Fibroblast of gingiva (primary cell): ENCODE measurements at regions not wholly inside any gene's neighbourhood (a gene's known extent, or its start where the extent isn't known, plus 50 kb on each side); places are given as distances from the start of the nearest gene placed in this dataset.
"Not testable (repeated sequence)": the region's sequence is repeated elsewhere in the genome, so short reads cannot be mapped to it uniquely, and the experiment has no call there.

Experiments
- DNase-seq: peaks from one replicate; pipeline ENCODE4 v3.0.0-alpha.2; 2011; ENCODE audit warnings: low read depth

DNA sequence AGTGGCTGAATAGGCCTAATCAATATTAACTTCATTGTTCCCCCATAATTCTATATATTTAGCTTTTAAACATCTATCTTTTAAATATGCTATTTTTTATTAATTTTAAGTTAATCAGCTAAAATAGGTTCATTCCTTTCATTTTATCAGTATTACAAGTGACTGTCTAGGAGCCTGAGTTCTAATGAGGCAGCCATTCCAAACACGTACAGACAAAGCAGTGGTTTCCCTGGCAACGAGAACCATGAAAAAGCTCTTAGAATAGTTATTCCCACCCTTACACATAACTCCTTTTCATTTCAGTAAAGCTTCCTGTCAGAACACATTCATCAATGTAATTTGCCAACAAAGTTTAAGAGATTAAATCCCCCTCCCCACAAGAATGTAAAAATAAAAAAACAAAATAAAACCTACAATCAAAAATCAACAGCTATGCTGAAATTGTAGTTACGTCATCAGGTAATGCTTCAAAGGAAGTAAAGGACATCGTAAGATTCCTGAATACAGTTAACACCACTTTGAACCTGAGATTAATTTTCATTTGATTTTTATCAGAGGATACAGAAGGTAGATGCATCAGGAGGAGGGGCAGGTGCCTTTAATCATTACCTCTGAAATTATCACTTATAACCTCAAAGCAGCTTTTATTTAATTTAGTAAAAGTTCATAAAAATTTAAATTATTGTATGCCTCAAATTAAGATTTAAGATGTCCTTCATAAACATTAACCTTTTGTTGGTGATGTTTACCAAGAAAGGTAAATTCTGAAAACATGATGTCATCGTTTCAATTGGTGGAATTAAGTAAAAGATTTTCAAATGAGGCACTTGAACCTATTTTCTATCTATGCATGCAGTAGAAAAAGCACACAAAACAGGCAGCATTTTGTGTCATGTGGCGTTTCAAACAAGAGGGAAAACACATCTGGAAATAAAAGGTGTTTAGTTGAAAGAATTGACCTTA is 967.2 kb upstream of the FOXG1 start:
- not testable (repeated sequence) for DNase-seq

- not testable (repeated sequence) for DNase-seq
Observed at GRCh38 chr14:27817746-27818430, 948.7 kb upstream of the FOXG1 start.

DNA sequence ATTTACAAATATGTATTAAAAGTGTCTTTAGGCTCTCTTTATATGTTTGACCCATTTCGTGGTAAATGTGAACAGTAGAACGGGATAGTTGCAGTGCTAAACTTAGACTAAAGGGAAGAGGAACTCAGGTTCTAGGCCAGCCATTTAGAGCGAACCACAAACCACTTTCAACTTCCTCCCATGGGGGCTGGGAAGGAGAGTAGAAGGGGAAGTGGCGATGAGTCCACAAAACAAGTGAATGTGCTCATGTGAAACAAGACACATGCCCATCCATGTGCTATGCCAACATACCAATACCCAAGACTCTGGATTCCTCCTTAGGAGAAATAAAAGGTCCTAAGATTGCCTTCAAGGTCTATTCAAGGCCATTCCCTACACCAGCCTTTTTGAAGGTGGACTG is 940.4 kb upstream of the FOXG1 start:
- DNase-seq = not testable (repeated sequence)

- DNase-seq = not testable (repeated sequence)
Observed at GRCh38 chr14:27831978-27832377, 934.6 kb upstream of the FOXG1 start.

DNA sequence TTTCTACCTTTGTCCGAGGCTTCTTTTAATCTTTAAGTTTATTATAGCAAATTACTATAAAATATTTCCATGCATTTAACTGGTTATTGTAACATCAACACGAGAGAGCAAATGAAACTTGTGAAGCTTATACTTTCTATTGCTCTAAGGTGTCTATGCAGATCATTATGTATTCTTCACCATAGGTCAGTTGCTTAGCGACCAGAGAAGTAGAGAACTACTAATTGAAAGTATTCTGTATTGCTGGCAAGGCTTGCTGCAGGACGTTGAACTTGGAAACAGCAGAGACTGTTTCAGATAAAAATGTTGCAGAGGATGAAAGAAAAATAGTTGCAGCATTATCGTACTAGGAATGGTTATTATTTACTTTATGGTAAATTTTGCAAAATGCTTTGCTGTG is 933.6 kb upstream of the FOXG1 start:
- DNase-seq = not testable (repeated sequence)

DNA sequence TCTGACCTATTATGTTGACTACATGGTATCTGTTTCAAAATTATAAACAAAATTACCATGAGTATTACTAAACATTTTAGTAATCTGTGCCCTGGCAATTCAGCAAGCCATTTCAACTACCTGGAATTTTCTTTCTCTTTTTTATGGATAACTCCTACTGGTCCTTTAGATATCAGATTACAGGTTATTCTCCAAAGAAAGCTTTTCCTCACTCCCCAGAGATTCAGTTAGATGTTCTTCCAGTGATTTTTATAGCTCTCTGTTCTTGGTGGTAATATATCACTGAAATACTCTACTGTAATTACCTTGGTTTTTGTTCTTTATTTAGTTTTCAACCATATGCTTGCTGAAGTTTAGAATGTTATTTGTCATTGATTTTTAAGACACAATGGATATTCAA is 930.2 kb upstream of the FOXG1 start:
- DNase-seq = no peak

- DNase-seq = no peak
Observed at GRCh38 chr14:27845241-27845850, 921.2 kb upstream of the FOXG1 start.

- DNase-seq = no peak
Observed at GRCh38 chr14:27845902-27846301, 920.7 kb upstream of the FOXG1 start.

GRCh38 chr14:27847480-27847879 is 919.1 kb upstream of the FOXG1 start:
- not testable (repeated sequence) for DNase-seq

DNA sequence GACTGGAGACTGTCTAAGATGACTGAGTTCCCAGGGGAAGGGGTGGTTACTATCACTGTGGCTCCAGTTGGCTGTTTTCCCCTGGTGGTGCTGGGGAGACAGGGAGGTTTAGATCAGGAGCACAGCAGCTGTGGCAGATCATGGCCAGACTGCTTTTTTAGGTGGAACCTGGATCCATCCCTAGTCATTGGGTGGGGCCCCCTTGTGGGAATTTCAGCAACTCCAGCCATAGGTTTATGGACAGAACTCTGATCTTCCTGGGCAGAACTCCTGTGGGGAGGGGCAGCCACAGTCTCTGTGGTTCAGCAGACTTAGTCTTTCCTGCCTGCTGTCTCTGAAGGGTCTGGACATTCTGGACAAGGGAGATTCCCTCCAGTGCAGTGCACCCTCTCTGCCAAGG is 917.4 kb upstream of the FOXG1 start:
- not testable (repeated sequence) for DNase-seq

GRCh38 chr14:27862684-27863083 is 903.9 kb upstream of the FOXG1 start:
- no peak for DNase-seq

- DNase-seq = no peak
Observed at GRCh38 chr14:27863166-27863565, 903.4 kb upstream of the FOXG1 start.

DNA sequence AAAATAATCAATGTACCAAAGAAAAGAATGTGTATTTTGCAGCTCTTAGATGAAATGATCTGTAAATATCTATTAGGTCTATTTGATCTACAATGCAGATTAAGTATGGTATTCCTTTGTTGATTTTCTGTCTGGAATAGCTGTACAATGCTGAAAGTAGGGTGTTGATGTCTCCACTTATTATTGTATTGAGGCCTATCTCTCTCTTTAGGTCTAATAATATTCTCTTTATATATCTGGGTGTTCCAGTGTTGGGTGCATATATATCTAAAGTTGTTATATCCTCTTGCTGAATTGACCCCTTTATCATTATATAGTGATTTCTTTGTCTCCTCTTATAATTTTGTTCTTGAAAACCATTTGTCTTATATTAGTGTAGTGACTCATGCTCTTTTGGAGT is 885.5 kb upstream of the FOXG1 start:
- DNase-seq = no peak

DNA sequence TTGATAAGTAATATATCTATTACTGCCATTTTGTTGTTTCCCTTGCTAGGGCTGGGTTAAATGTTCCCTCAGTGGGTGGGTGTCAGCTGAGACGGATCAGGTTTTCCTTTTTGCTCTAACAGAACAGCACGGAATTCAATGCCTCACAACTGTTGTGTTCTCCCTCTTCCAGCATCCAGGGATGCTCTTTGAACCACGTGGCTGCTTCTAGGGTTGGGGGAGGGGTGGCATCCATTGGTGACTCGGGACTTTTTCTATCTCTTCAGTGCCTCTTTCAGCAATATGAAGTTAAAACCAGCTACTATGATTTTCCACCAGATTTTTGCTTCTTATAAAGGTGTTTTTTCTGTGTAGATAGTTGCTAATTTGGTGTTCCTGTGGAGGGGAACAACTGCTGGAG is 884.9 kb upstream of the FOXG1 start:
- DNase-seq = no peak

- no peak for DNase-seq
Observed at GRCh38 chr14:27886256-27886655, 880.3 kb upstream of the FOXG1 start.

DNA sequence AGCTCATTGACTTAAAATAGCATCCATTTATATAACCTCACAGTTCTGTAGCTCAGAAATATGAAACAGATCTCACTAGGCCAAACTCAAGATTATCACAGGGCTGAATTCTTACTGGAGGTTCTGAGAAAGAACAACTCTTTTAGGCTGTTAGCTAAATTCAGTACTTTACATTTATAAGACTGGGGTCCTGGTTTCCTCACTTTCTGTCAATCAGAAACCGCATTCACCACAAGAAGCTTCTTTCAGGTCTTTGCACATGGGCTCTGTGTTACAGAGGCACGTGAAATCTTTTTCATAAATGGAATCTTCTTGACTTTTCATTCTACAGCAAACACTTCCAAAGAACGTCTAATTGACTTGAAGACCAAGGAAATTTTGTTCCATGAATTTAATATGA is 876.3 kb upstream of the FOXG1 start:
- DNase-seq = no peak

DNA sequence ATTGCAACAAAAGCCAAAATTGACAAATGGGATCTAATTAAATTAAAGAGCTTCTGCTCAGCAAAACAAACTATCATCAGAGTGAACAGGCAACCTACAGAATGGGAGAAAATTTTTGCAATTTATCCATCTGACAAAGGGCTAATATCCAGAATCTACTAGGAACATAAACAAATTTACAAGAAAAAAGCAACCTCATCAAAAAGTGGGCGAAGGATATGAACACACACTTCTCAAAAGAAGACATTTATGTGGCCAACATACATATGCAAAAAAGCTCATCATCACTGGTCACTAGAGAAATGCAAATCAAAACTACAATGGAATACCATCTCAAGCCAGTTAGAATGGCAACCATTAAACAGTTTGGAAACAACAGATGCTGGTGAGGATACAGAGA is 858.1 kb upstream of the FOXG1 start:
- DNase-seq = not testable (repeated sequence)

DNA sequence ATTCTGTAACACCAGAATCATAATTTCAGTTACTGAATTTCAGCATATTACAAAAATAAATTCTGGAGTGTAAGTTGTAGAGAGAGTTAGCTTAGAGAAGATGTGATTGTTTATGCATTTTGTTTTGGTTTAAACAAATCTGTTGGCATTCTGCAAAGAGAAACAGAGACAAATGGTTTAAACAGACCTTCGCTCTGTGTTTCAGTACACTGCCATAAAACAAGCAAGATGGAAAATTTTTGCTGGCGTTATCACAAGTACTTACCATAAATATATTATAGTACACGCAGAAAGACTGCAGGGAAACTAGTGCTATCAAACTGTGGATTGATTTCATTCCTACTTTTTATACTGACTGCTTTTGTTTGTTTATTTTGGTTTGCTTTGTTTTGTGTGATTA is 850.3 kb upstream of the FOXG1 start:
- no peak for DNase-seq

DNA sequence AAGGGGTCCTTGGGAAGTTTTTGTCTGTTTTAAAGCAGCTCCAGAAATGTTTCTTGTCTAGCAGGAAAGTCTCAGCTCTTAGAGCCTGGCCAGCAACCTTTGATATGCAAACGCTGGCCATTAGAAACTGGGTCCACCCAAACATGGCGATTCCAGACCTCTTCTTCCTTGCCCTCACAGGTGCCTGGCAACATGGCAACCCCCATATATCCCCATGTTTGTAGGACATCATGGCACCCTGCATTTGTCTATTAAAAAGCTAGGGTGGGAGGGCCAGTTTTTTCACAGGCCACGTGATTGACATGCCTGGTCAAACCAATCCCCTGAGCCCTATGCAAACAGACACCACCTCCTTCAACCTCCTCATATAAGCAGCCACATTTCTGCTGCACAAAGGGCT is 848.7 kb upstream of the FOXG1 start:
- no peak for DNase-seq

DNA sequence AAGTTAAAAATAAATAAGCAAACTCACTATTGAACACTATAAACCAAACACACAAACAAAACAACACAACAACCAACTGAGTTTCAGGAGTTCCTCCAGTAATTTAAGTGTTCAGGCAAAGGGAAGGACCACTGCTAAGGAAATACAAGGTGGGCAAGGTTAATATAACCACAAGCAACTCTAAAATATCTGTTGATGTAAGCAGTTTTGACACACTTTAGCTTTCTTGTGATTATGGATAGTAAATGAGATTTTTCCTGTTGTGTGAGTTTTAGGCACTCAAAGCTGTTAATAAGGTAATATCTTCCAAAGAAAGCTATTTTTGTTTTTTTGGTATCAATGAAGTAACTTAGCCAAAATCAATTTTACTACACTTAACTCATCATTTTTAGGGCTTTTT is 839.1 kb upstream of the FOXG1 start:
- DNase-seq = no peak

- DNase-seq = no peak
Observed at GRCh38 chr14:27929797-27930347, 836.7 kb upstream of the FOXG1 start.

DNA sequence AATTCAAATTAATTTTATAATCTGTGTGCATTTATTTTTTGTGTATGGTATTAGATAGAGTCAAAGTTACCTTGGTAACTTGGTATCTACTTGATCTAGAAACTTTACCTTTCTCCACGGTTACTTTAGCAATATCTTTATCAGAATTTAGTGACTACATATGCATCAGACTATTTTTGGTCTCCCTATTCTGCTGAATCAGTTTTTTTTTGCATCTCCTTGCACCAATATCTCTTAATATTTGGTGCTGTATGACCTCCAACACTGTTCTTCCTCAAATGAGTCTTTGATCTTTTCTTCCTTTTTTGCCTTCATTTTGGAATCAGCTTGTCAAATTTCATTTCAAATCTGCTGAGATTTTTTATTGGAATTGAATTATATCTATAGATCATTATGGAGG is 828.2 kb upstream of the FOXG1 start:
- DNase-seq = no peak

DNA sequence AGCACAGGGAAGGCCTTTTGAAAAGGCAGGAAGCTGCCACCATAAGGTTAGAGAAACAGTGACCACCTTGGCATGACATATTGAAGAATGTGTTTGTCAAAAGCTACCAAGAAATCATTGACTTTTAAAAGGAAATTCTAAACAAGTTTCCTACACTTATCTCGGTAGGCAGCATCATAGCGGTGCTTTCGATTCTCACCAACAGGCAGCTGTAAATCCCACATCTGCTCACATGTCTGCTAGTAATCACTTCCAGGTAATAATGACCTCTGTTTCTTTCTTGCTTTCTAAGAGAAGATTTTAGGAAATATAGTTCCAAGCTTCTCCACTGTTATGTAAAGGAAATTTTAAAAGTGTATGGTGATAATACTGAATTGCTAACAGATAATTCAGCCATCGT is 821.1 kb upstream of the FOXG1 start:
- DNase-seq = no peak
